Neural cell (in vitro differentiated cells): ENCODE measurements at regions not wholly inside any gene's neighbourhood (a gene's known extent, or its start where the extent isn't known, plus 50 kb on each side); places are given as distances from the start of the nearest gene placed in this dataset.

Experiments
- H2AFZ ChIP-seq: fragments of 200-600, 300-800 bp; sonication (generic), shearing (Covaris generic); 2 replicates; pipeline ENCODE4 v1.6.0; 2014; ENCODE audit warnings: low read depth, mild to moderate bottlenecking, antibody characterized with exemption, low read length, moderate library complexity
- H3F3A ChIP-seq: fragments of 200-600 bp; shearing (Covaris generic); 2 replicates; pipeline ENCODE4 v1.6.1; 2016; ENCODE audit warnings: mild to moderate bottlenecking, moderate library complexity, mixed read lengths, antibody characterized with exemption, low read length; ENCODE audit not compliant: insufficient read depth, poor library complexity, severe bottlenecking
- H3K27ac ChIP-seq: fragments of 200-600, 300-800 bp; sonication (generic), shearing (Covaris generic); 2 replicates; pipeline ENCODE4 v1.5.1; 2014; ENCODE audit warnings: mild to moderate bottlenecking, low read length, moderate library complexity
- H3K27me3 ChIP-seq: fragments of 300-800, 200-600 bp; sonication (generic), shearing (Covaris generic); 2 replicates; pipeline ENCODE4 v1.6.0; 2014; ENCODE audit warnings: mild to moderate bottlenecking, low read depth, low read length, moderate library complexity; ENCODE audit not compliant: insufficient read depth
- H3K36me3 ChIP-seq: fragments of 300-800, 200-600 bp; sonication (generic), shearing (Covaris generic); 2 replicates; pipeline ENCODE4 v1.5.1; 2014; ENCODE audit warnings: mild to moderate bottlenecking, antibody characterized with exemption, low read length, moderate library complexity; ENCODE audit not compliant: insufficient read depth
- H3K4me2 ChIP-seq: fragments of 300-800, 200-600 bp; sonication (generic), shearing (Covaris generic); 2 replicates; pipeline ENCODE4 v1.6.0; 2014; ENCODE audit warnings: mild to moderate bottlenecking, low read length
- H3K4me3 ChIP-seq: fragments of 300-800, 200-600 bp; sonication (generic), shearing (Covaris generic); 2 replicates; pipeline ENCODE4 v1.5.1; 2014; ENCODE audit warnings: mild to moderate bottlenecking, low read length, moderate library complexity
- H3K79me2 ChIP-seq: fragments of 200-600 bp; shearing (Covaris generic); replicated peaks from 2 replicates; pipeline ENCODE4 v1.6.0; 2014; ENCODE audit warnings: mild to moderate bottlenecking, low read length, moderate library complexity; ENCODE audit not compliant: insufficient read depth
- H3K9ac ChIP-seq: fragments of 300-800, 200-600 bp; sonication (generic), shearing (Covaris generic); 2 replicates; pipeline ENCODE4 v1.6.1; 2016; ENCODE audit warnings: mild to moderate bottlenecking, low read length, mixed read lengths
- H3K9me2 ChIP-seq: fragments of 200-600 bp; shearing (Covaris generic); 2 replicates; pipeline ENCODE4 v1.6.1; 2016; ENCODE audit warnings: mild to moderate bottlenecking, low read length, mixed read lengths; ENCODE audit not compliant: insufficient read depth
- H3K9me3 ChIP-seq: fragments of 200-600, 300-800 bp; sonication (generic), shearing (Covaris generic); 2 replicates; pipeline ENCODE4 v1.6.1; 2016; ENCODE audit warnings: mild to moderate bottlenecking, mixed run types, low read length, moderate library complexity, mixed read lengths
- H4K20me1 ChIP-seq: fragments of 200-600 bp; shearing (Covaris generic); 2 replicates; pipeline ENCODE4 v1.6.1; 2016; ENCODE audit warnings: mild to moderate bottlenecking, mixed run types; ENCODE audit not compliant: insufficient read depth
- CTCF ChIP-seq: fragments of 450-650 bp; IDR thresholded peaks from 2 replicates; pipeline ENCODE4 v1.5.1; 2014; ENCODE audit warnings: antibody characterized with exemption, mild to moderate bottlenecking, moderate library complexity; ENCODE audit not compliant: poor library complexity, severe bottlenecking
- EP300 ChIP-seq: fragments of 450-650 bp; conservative IDR thresholded peaks from 2 replicates; pipeline ENCODE4 v1.6.1; 2014; ENCODE audit warnings: antibody characterized with exemption, mild to moderate bottlenecking, moderate library complexity; ENCODE audit not compliant: poor library complexity, severe bottlenecking
- EZH2 ChIP-seq: fragments of 200-600, 300-800 bp; shearing (Covaris generic), sonication (generic); IDR thresholded peaks from 2 replicates; pipeline ENCODE4 v1.6.1; 2014; ENCODE audit warnings: antibody characterized with exemption, low read length, borderline replicate concordance, mild to moderate bottlenecking; ENCODE audit not compliant: insufficient read depth, poor library complexity, severe bottlenecking
- MXI1 ChIP-seq: fragments of 450-650 bp; conservative IDR thresholded peaks from 2 replicates; pipeline ENCODE4 v1.6.1; 2014; ENCODE audit warnings: antibody characterized with exemption, mild to moderate bottlenecking; ENCODE audit not compliant: poor library complexity, severe bottlenecking
- POLR2AphosphoS5 ChIP-seq: IDR thresholded peaks from 2 replicates; pipeline ENCODE4 v1.6.1; 2012
- RAD21 ChIP-seq: fragments of 450-650 bp; conservative IDR thresholded peaks from 2 replicates; pipeline ENCODE4 v1.6.1; 2014; ENCODE audit warnings: antibody characterized with exemption, mild to moderate bottlenecking, moderate library complexity
- REST ChIP-seq: IDR thresholded peaks from 2 replicates; pipeline ENCODE4 v1.6.1; 2012; ENCODE audit warnings: borderline replicate concordance
- SMC3 ChIP-seq: fragments of 450-650 bp; conservative IDR thresholded peaks from 2 replicates; pipeline ENCODE4 v1.6.1; 2014; ENCODE audit warnings: antibody characterized with exemption, mild to moderate bottlenecking, moderate library complexity; ENCODE audit not compliant: poor library complexity
- TAF1 ChIP-seq: IDR thresholded peaks from 2 replicates; pipeline ENCODE4 v1.6.1; 2012; ENCODE audit warnings: low read depth

- no peaks in the 10 kb centered on the region for H3K9me2 ChIP-seq
- no peak overlapping the region for H3K4me3 ChIP-seq
- H3K36me3 ChIP-seq: no peaks in the 10 kb centered on the region
- no peak overlapping the region for H2AFZ ChIP-seq
- no peak overlapping the region for H3K9ac ChIP-seq
- no peak overlapping the region for H3K27ac ChIP-seq
- no peaks in the 10 kb centered on the region for H3K79me2 ChIP-seq
- TF ChIP-seq SMC3 (no peak), MXI1 (no peak), REST (no peak), EP300 (no peak), RAD21 (no peak), TAF1 (no peak), CTCF (no peak), POLR2AphosphoS5 (no peak), EZH2 (no peak)
- no peak overlapping the region for H3K4me2 ChIP-seq
- no peaks in the 10 kb centered on the region for H3K9me3 ChIP-seq
- peaks cover 5% of the 10 kb centered on the region for H3K27me3 ChIP-seq
- H3F3A ChIP-seq: no peaks in the 10 kb centered on the region
- H4K20me1 ChIP-seq: no peaks in the 10 kb centered on the region
These were observed 521.0 kb downstream of the ADCYAP1 start for GRCh38 chr18:1425679-1426078.

- no peak overlapping the region for H3K9ac ChIP-seq
- no peaks in the 10 kb centered on the region for H3F3A ChIP-seq
- no peaks in the 10 kb centered on the region for H3K9me2 ChIP-seq
- no peaks in the 10 kb centered on the region for H3K27me3 ChIP-seq
- TF ChIP-seq RAD21 (no peak), REST (no peak), CTCF (no peak), TAF1 (no peak), EP300 (no peak), EZH2 (no peak), MXI1 (no peak), POLR2AphosphoS5 (no peak), SMC3 (no peak)
- H3K36me3 ChIP-seq: no peaks in the 10 kb centered on the region
- no peak overlapping the region for H3K4me3 ChIP-seq
- no peaks in the 10 kb centered on the region for H4K20me1 ChIP-seq
- no peak overlapping the region for H3K4me2 ChIP-seq
- H3K27ac ChIP-seq: no peak overlapping the region
- no peaks in the 10 kb centered on the region for H3K9me3 ChIP-seq
- no peaks in the 10 kb centered on the region for H3K79me2 ChIP-seq
- no peak overlapping the region for H2AFZ ChIP-seq
These were observed 530.8 kb downstream of the ADCYAP1 start for GRCh38 chr18:1435487-1435886.
